GM21528 (cell line): ENCODE measurements at regions not wholly inside any gene's neighbourhood (a gene's known extent, or its start where the extent isn't known, plus 50 kb on each side); places are given as distances from the start of the nearest gene placed in this dataset.
"Not testable (repeated sequence)": the region's sequence is repeated elsewhere in the genome, so short reads cannot be mapped to it uniquely, and the experiment has no call there.

ENCODE experiments used
- ATAC-seq: cut with Tn5 transposase; IDR thresholded peaks from one replicate; pipeline ENCODE4 v1.9.1; 2021; ENCODE audit warnings: mild to moderate bottlenecking, moderate library complexity; ENCODE audit not compliant: unreplicated experiment, low FRiP score

DNA sequence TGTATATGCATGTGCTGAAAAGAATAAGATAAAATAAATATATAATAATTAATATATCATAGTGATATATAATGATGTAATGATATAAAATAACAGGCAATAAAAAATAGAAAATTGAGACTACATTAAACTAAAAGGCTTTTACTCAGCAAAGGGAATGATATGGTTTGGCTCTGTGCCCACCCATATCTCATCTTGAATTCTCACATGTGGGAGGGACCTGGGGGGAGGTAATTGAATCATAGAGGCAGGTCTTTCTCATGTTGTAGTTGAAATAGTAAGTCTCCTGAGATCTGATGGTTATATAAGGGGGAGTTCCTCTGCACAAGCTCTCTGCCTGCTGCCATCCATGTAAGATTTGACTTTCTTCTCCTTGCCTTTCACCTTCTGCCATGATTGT lies 1550.9 kb upstream of the CDH6 start:
- no peak for ATAC-seq

DNA sequence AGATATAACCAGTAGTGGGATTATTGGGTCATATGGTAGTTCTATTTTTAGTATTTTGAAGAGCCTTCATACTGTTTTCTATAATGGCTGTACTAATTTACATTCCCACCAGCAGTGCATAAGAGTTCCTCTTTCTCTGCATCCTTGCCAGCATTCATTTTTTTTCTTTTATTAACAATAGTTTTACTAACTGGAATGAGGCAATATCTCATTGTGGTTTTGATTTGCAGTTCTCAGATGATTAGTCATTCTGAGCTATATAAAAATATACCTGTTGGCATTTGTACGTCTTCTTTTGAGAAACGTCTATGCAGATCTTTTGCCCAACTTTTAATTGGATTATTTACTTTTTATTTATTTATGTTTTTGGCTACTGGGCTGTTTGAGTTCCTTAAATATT lies 1579.3 kb upstream of the CDH6 start:
- no peak for ATAC-seq

DNA sequence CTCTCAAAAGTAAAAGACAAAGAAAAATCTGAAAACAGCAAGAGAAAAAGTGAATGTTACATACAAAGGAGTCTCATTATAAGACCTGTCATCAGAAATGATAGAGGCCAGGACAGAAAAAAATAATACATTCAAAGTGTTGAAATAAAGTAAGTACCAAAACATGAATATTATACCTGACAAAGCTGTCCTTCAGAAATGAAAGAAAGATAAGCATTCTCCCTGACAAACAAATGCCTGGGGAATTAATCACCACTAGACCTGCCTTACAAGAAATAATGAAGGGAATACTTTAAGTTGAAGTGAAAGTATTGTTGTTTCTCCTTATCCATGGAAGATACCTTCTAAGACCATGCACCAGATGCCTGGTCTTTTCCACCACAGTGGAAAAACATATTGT lies 1605.2 kb upstream of the CDH6 start:
- no peak for ATAC-seq

DNA sequence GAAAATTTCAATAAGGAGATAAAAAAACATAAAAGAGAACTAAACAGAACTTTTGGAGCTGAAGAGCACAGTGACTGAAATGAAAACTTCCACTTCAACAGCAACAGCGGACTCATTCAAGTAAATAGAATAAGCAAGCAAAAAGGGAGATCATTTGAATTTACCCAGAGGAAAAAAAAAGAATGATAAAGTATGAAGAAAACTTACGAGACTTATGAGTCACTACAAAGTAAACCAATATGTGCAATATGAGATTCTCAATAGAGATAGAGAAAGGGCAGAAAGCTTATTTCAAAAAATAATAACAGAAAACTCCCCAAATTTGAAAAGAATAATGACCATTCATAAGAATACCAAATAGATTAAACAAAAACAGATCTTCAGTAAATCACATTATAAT lies 1605.7 kb upstream of the CDH6 start:
- ATAC-seq, result no peak

DNA sequence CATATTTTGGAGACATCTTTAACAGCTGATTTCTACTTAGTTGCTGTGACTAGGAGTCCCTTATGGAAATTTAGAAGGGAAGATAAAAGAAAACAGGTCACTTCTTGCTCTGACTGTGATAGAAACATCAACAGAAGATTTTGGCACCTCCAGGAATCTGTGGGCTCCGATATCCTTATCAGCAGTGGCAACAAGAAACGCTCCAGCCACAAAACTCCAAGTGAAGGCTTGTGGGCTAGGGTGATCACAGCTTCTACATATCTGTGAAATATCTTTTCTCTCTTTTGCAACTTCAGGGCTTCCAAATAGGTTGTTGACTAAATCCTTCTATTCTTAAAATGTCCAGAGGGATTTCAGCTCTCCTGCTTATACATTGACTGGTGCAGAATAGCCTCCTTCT lies 1625.5 kb upstream of the CDH6 start:
- no peak for ATAC-seq

DNA sequence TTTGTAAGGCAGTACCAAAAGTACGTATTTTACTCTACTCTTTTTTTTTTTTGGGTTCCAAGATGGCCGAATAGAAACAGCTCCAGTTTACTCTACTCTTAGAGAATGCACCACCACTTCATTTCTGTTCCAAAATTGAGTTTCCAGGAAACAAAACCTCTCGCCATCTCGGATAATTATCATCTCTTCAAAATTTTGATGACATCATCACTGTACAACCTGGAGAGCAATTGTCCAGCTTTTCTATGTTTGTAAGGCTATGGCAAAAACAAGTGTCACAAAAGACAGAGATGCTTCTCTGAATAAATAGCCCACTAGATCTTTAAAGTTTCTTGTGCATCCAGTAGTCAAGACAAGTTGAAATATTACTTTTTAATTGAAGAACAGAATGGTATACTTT lies 1631.9 kb upstream of the CDH6 start:
- no peak for ATAC-seq

DNA sequence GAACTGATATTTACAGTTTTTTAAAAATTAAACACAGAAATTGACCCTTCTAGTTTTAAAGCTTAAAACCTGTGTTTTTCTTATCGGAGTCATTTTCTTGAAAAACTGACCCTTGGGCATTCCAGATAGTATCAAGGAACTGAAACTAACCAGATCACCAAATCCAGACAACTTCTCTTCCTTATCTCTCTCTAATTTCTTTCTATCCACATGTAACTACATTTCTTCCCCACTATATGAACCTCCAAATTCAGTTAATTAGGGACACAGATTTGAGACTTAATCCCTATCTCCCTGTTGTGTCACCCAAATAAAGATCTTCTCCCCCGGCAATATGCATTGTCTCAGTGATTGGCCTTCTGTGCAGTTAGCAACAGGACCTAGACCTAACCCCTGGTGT lies 1643.0 kb upstream of the CDH6 start:
- ATAC-seq, result no peak

DNA sequence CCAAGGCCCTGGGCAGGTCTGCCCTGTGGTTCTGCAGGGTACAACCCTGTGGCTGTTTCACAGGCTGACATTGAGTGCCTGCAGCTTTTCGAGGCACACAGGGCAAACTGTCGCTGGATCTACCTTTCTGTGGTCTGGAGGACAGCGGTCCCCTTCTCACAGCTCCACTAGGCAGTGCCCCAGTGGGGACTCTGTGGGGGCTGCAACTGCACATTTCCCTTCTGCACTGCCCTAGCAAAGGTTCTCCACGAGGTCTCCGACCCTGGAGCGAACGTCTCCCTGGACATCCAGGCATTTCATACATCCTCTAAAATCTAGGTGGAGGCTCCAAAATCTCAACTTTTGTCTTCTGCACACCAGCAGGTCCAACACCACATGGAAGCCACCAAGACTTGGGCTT lies 1645.2 kb upstream of the CDH6 start:
- no peak for ATAC-seq

DNA sequence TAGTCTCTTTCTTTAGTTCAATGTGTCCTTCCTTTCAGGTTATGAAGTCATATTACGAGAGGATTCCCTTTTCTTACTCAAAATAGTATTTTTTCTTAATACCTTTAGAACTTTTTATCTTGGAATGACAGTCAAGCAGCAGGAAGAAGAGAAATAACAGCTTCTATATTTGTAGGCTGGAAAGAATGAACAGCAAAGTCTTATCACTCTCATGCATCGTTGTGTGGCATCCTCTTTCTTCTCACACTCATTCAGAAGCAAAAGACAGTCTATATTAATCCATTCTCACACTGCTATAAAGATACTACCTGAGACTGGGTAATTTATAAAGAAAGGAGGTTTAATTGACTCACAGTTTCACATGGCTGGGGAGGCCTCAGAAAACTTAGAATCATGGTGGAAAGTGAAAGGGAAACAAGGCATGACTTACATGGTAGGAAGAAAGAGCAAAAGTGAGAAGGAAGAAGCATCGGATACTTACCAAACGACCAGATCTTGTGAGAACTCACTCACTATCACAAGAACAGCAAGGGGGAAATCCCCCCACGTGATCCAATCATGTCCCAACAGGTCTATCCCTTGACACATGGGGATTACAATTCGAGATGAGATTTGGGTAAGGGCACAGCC lies 1646.1 kb upstream of the CDH6 start:
- no peak for ATAC-seq

DNA sequence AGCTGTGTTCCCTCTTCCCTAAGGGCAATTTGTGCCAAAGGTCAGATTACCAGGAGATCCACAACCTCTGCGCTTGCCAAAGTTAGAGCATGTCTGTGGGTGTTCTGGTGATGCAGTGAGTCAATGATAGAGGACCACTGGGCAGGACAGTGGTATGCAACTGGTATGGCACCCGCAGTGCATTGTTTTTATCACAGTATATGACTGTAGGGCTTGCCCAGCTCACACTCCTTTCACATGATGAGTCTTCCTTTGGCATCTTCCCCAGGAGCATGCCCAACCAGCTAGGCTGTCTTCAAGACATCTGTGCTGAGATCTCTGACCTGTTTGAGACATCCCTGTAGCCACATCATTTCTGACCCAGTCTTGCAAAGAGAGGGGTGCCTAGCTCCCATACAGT lies 1650.0 kb upstream of the CDH6 start:
- ATAC-seq, result no peak

DNA sequence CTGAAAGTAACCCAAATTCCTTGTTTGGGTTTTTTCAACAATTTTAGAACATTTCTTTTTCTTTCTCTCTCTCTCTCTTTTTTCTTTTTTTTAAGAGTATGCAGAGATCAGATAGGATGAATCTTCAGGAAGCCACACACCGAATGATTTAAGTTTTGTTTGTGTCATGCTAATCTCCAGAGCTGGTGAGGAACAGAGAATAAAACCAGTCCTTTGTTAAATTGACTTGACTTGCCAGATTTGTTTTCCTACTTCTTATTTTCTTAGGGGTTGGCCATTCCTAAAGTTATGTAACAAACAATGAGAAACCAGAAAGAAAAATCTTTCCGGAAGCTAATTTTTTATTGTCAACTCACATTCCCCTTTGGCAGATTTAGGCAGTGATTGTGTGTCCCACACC lies 1669.3 kb upstream of the CDH6 start:
- no peak for ATAC-seq

DNA sequence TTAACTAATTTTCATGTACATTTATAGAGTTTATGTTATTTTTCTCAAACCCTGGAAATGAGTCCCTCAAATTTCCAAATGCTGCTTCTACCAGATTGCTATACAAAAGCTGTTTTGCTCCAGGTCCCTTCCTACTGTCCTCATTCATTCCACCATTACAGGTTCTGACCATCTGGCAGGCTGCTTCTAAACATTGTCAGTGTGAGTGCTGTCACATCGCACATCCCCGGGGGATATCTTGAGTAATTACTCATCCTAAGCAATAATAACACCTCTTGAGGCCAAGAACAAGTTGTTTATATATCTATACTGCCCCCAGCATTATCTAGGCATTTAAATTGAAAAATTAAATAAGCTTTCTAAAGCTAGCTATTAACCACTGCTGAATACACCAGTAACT lies 1675.3 kb upstream of the CDH6 start:
- ATAC-seq, result no peak

DNA sequence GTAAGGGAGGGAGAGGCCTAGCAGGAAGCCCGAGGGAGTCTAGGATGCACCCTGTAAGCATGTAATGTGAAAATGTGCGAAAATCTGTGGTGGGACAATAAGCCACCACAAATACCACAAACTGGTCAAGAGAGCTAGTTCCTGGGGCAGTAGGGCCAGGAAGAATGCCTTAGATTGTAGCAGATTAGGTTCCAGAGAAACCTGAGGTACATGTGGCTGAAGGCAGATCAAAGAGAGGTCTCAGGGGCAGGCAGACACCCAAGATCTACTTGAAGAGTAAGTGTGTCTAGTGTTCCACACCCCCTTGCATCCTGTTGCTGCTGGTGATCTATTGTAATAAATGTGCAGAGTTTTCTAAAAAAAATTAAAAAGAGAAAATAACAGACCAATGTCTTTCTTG lies 1677.3 kb upstream of the CDH6 start:
- no peak for ATAC-seq

DNA sequence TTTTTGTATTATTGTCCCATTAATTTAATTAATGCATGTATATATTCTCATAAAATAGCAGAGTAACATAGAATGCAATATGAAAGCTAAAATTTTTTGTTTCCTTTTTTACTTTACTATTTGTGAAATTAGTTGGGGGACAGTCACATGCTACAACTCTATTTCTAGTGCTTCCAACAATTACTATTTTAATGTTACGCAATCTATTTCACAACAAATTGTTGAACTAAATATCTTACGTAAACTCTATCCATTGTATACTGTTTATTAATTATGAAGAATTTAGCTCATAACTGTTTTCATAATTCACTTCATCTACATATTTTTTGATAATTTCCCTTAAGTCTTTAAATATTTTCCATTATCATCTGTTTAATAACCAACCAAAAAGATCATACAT lies 1685.4 kb upstream of the CDH6 start:
- no peak for ATAC-seq

DNA sequence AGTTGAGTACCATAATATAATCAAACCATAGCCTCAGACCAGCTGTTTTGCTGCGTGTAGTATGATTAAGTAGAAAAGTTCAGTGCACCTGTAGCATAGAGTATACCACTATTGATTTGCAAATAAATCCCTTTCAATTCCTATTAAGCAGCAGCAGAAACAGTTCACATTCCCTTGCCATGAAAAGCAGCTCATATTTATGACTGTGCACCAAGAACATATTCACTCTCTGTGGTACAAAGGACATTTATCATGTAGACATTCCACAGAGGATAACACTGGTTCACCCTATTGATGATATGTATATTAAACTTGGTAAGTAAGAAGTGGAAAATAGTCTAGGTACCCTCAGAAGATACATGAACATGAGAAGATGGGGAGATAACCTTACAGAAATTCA lies 1689.1 kb upstream of the CDH6 start:
- ATAC-seq, result no peak

DNA sequence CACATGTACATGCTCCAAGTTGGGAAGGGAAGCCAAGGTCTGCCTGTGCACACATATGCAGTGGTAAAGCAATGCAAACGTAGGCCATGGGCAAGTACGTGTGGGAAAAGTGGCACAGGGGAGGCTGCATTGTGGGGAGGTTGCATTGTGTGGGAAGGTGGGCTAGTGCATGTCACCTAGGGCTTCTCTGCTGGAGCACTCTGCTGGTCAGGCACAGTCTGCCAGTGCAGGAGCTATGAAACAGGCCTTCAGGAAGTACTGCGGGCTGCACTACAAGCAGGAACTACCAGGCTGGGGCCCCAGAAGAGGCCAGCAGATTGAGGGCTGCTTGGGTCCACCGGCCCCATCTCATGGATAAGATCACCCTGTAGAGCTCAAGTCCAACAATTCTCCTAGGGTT lies 1694.6 kb upstream of the CDH6 start:
- ATAC-seq, result no peak

DNA sequence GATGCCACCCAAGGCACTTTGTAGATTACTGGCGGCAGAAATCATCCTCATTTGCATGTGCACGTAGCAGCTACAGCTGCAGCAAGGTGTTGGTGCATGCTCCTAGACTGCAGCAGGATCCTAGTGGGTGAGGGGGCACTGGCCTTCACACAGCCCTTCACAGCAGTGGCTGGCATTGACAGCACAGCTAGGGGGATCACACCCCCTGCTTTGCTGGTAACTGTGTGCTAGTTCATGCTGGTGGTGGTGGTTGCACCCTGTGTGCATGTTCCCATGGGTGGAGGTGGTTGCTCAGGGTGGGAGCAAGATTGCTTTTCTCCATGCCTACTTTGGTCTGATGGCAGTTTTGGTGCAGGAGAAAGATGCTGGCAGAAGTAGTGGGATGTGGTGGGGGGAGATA lies 1695.1 kb upstream of the CDH6 start:
- ATAC-seq, result no peak

DNA sequence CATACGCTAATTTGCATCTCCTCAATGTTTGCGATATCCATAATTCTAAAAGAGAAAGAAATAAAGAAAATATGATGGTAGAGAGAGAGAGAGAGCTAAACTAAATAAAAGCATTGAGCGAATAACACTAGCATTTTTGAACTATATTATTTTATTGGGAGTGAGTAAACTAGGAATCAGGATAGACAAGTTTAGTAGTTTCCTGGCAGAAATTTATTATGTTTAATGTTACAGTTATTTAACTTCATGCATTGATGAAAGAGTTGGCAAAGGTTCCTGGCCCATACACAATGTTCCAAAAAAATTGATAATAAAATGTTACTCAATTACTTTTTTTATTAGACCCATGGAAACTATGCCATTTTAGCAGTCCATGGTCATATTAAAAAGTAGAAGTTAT lies 1708.2 kb upstream of the CDH6 start:
- no peak for ATAC-seq

DNA sequence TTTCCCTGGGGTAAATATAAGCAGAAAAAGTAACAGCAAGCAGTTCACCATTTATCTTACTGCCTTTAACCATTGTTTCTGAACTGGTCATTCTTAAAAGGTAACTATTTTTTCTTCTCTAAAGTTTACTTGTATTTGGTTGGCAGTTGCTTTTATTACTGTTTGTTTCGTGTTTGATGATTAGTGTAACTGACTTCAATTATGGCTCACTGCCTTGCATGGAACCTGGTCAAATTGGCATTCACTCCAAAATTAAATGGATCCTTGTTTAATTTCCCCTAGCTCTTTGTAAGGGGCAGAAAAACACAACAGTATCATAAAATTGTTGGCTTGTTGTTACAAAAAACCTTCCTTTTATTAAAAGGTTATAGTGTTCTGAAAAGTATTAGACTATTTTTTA lies 1723.9 kb upstream of the CDH6 start:
- ATAC-seq, result no peak

DNA sequence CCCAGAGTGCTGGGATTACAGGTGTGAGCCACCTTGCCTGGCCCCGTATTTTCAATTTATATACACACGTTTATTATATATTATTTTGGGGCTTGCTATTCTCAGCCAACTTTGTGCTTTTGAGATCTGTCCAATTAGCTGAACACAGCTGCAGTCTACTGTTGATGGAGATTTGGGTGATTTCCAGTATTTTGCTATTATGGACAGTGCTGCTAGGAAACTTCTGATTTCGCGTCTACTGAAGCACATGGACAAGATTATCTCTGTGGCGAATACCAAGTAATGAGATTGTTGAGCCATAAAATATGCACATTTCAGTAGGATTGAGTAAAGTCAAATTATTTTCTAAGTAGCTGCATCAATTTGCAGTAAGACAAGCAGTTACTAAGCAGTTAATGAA lies 1731.2 kb upstream of the CDH6 start:
- no peak for ATAC-seq

DNA sequence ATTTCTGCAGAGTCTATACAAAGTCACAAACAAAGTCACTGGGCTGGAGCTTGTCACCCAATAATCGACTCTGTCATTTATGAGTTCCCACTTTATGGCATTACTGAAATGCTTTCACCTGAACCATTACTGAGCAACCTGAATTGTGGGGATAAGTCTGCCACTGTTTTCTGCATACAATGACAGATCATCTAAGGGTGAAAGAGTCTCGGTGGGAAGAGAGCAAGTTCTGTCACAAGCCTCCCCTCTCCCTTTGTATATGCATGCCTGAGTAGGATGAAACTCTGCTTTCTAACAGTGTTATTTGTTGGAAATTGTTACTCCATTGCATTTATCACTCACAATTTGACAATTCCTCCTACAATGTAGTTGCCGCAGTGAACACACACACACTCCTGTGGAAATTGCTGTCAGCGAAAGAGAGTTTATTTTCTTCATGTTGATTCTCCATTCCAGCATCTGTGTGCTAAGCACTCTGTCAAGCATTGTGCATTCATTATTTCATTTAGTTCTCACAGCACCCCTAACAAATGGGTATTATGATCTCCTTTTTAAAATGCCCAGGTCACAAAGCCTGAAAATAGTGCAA lies 1732.4 kb upstream of the CDH6 start:
- ATAC-seq, result no peak

DNA sequence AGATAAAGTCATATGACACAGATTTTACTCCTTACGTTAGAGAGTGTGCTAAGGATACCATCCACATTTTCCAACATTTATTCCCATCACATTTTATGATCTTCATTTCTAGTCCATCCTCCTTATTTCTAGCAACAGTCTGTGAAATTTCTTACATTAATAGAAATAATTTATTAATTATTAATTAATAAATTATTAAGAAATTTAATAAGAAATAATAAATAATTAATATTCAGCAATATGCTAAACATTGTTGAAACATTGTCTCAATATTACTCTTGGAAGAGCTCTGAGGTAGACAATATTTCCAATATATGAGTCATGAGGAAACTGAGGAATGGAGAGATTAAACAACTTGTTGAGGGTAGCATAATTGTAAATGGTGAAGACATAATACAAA lies 1742.5 kb upstream of the CDH6 start:
- ATAC-seq, result not testable (repeated sequence)

DNA sequence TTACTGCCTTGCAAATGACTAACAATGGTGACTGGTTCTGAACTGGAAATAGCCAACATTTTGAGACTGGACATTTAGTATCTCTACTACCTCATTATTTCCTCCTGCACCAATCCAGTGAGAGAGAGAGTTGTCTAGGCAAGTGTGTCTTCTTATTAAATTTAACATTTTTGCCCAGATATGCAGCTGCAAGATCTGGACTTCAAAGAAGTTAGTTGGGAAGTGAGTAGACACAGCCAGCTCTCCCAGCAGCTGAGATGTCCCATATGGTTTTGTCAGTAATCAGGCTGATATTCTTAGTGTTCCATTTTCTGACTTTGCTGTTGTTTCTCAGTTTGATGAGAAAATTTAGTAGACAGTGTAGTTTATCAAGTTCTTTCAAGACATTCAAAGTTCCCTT lies 1778.8 kb upstream of the CDH6 start:
- ATAC-seq, result no peak
